ENCODE measurements at regions not wholly inside any gene's neighbourhood (a gene's known extent, or its start where the extent isn't known, plus 50 kb on each side); places are given as distances from the start of the nearest gene placed in this dataset.

GRCh38 chr1:216826646-216827045, 103.4 kb upstream of the ESRRG start:
- H3K9me3 ChIP-seq, result no peaks in the 10 kb centered on the region
- no peak for TF ChIP-seq POLR2A (IDR thresholded peaks at IDR 0.05)
- H3K4me3 ChIP-seq, result no peak overlapping the region
- H3K4me1 ChIP-seq, result no peaks in the 10 kb centered on the region
- no peak for DNase-seq
- H3K27me3 ChIP-seq, result no peaks in the 10 kb centered on the region
- H3K36me3 ChIP-seq, result no peaks in the 10 kb centered on the region
- peak overlapping the region in 2 of 4 donors; percentile 6 to 57 for H3K27ac ChIP-seq

GRCh38 chr1:216826214-216826613, 103.0 kb upstream of the ESRRG start:
- no peaks in the 10 kb centered on the region for H3K27me3 ChIP-seq
- H3K27ac ChIP-seq, result peak overlapping the region in 2 of 4 donors; percentile 6 to 57
- H3K9me3 ChIP-seq, result no peaks in the 10 kb centered on the region
- peak in 1 of 3 donors; percentile 54 for DNase-seq
- no peaks in the 10 kb centered on the region for H3K4me1 ChIP-seq
- no peak overlapping the region for H3K4me3 ChIP-seq
- no peak for TF ChIP-seq CTCF (IDR thresholded peaks at IDR 0.05)
- TF ChIP-seq POLR2A (IDR thresholded peaks at IDR 0.05), result no peak
- no peaks in the 10 kb centered on the region for H3K36me3 ChIP-seq

GRCh38 chr1:216825557-216825956, 102.3 kb upstream of the ESRRG start:
- Histone ChIP-seq H3K27me3 (no peaks in the 10 kb centered on the region), H3K9me3 (no peaks in the 10 kb centered on the region), H3K36me3 (no peaks in the 10 kb centered on the region), H3K27ac (peak overlapping the region in 1 of 4 donors; percentile 21), H3K4me1 (no peaks in the 10 kb centered on the region), H3K4me3 (no peak overlapping the region)
- TF ChIP-seq POLR2A (IDR thresholded peaks at IDR 0.05), result no peak
- no peak for DNase-seq

- Histone ChIP-seq H3K36me3 (no peaks in the 10 kb centered on the region), H3K4me3 (no peak overlapping the region), H3K27ac (no peak overlapping the region), H3K9me3 (no peaks in the 10 kb centered on the region), H3K4me1 (no peaks in the 10 kb centered on the region), H3K27me3 (no peaks in the 10 kb centered on the region)
- no peak for TF ChIP-seq CTCF (IDR thresholded peaks at IDR 0.05)
- no peak for TF ChIP-seq POLR2A (IDR thresholded peaks at IDR 0.05)
- no peak for DNase-seq
These were observed 101.3 kb upstream of the ESRRG start for GRCh38 chr1:216824511-216824910.

GRCh38 chr1:216823731-216824130, 100.5 kb upstream of the ESRRG start:
- DNase-seq, result no peak

GRCh38 chr1:216822480-216822879, 99.3 kb upstream of the ESRRG start:
- DNase-seq, result no peak
- H3K36me3 ChIP-seq, result no peaks in the 10 kb centered on the region
- H3K9me3 ChIP-seq, result no peaks in the 10 kb centered on the region
- no peak overlapping the region for H3K4me3 ChIP-seq
- H3K27ac ChIP-seq, result no peak overlapping the region
- H3K4me1 ChIP-seq, result no peaks in the 10 kb centered on the region
- TF ChIP-seq CTCF (IDR thresholded peaks at IDR 0.05) (no peak), POLR2A (IDR thresholded peaks at IDR 0.05) (no peak)
- no peaks in the 10 kb centered on the region for H3K27me3 ChIP-seq

More at GRCh38 chr1:216823731-216824130, 100.5 kb upstream of the ESRRG start:
- Histone ChIP-seq H3K9me3 (no peaks in the 10 kb centered on the region), H3K27me3 (no peaks in the 10 kb centered on the region), H3K36me3 (no peaks in the 10 kb centered on the region), H3K4me3 (no peak overlapping the region), H3K4me1 (no peaks in the 10 kb centered on the region), H3K27ac (no peak overlapping the region)
- TF ChIP-seq CTCF (IDR thresholded peaks at IDR 0.05), result no peak
- TF ChIP-seq POLR2A (IDR thresholded peaks at IDR 0.05), result no peak

- Histone ChIP-seq H3K27ac (no peak overlapping the region), H3K36me3 (no peaks in the 10 kb centered on the region), H3K27me3 (no peaks in the 10 kb centered on the region), H3K4me3 (no peak overlapping the region), H3K4me1 (no peaks in the 10 kb centered on the region), H3K9me3 (no peaks in the 10 kb centered on the region)
- no peak for TF ChIP-seq POLR2A (IDR thresholded peaks at IDR 0.05)
- TF ChIP-seq CTCF (IDR thresholded peaks at IDR 0.05), result no peak
- no peak for DNase-seq
These were observed 97.1 kb upstream of the ESRRG start for GRCh38 chr1:216820345-216820744.
